ENCODE measurements at regions not wholly inside any gene's neighbourhood (a gene's known extent, or its start where the extent isn't known, plus 50 kb on each side); places are given as distances from the start of the nearest gene placed in this dataset.

DNA sequence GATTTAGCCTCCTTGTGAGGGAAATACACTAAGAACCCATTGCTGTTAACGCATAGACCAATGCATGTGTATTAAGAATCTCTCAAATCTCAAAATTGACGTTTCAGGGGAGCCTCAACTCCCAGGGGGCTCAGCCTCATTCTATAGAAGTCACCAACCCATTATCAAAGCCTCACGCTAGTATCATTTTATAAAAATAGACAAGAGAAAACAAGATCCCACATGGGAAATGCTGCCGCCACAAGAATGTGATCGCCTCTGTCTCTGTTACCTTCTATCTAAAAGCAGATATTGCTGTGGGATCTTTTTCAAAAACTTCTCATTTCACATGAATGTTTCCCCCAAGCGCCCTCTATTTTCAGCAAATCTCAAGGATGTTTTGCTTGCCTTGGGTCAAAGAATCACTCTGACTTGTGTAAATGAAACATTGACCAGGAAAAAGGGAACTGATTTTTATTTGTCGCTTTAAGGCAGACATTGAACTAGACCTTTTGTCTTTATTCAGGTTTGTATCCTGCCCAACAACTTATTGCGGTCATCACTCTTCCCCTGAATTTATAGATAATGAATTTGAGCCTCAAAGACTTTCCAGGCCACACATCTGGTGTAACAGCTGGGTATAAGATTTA lies 679.0 kb upstream of the ID2 start:
- Histone ChIP-seq H3K9me2 (ENCODE audit: insufficient read depth) (no peaks in the 10 kb centered on the region), H3F3A (ENCODE audit: insufficient read depth) (peaks cover 21% of the 10 kb centered on the region), H3K4me3 (0 out of 2 replicates have a peak overlapping the region, but pooled peaks have one; percentile 66), H4K20me1 (ENCODE audit: insufficient read depth) (no peaks in the 10 kb centered on the region), H3K79me2 (ENCODE audit: insufficient read depth) (no peaks in the 10 kb centered on the region), H3K27ac (peak overlapping the region; percentile 100), H3K4me2 (ENCODE audit: unreplicated experiment) (peak overlapping the region; percentile 25), H3K9ac (peak overlapping the region; percentile 59), H2AFZ (0 out of 2 replicates have a peak overlapping the region, but pooled peaks have one; percentile 15), H3K36me3 (ENCODE audit: low read depth) (no peaks in the 10 kb centered on the region), H3K4me1 (ENCODE audit: insufficient read depth) (peaks cover 33% of the 10 kb centered on the region), H3K9me3 (ENCODE audit: low read depth) (no peaks in the 10 kb centered on the region), H3K27me3 (replicated peaks; ENCODE audit: insufficient read depth) (no peaks in the 10 kb centered on the region)
- in situ Hi-C loops (cut with MboI): loop anchor here (25.0 kb wide), 1 partner anchor 684 kb away; the partner anchor contains the start of gene ID2
- DNase-seq: no peak
- 92 to 95% methylated on average over 8 of the region's 8 CpGs for WGBS, 2 experiments (ENCODE audit: low coverage in 1 of 2, low lambda C conversion rate in 2 of 2, missing lambda C conversion rate in 2 of 2)
- TF ChIP-seq EZH2phosphoT487 (IDR thresholded peaks at IDR 0.05; ENCODE audit: insufficient read depth, low read depth) (no peak), EZH2 (IDR thresholded peaks at IDR 0.05; ENCODE audit: insufficient read depth, poor library complexity, severe bottlenecking) (no peak)

DNA sequence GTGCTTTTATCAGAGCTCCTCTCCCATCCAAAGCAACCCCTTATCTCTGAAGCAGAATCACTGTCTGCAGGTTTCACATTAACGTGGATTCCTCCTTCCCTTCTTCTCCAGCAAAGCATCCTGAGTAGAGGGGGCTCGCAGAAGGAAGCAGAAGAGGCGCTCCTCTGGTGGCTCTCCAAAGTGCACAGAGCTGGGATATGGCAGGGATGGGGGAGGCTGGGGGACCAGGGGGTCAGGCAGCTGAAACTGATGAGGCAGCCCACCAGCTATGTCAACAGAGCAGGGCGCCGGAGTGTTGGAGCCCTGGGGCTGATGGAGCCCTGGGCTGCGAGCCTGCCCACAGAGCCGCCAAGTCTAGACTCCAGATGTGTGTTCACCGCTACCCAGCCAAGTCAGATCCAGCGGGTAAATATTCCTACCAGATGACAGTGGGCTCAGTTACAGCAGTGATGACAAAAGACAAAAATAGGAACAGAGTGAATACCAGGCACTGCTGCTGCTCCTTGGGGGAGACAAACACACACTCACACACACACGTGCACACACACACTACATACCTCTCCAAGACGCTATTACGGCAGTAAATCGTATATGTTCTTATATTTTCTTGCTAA lies 678.3 kb upstream of the ID2 start:
- Histone ChIP-seq H3K9ac (peak overlapping the region; percentile 92), H3K27ac (peak overlapping the region; percentile 100), H3K9me2 (ENCODE audit: insufficient read depth) (no peaks in the 10 kb centered on the region), H2AFZ (peak overlapping the region; percentile 26; the same call in 1 of the 2 replicates), H3K36me3 (ENCODE audit: low read depth) (no peaks in the 10 kb centered on the region), H3K4me2 (ENCODE audit: unreplicated experiment) (peak overlapping the region; percentile 92), H4K20me1 (ENCODE audit: insufficient read depth) (no peaks in the 10 kb centered on the region), H3K79me2 (ENCODE audit: insufficient read depth) (no peaks in the 10 kb centered on the region), H3K27me3 (replicated peaks; ENCODE audit: insufficient read depth) (no peaks in the 10 kb centered on the region), H3K4me3 (peak overlapping the region; percentile 66), H3K4me1 (ENCODE audit: insufficient read depth) (peaks cover 33% of the 10 kb centered on the region), H3F3A (ENCODE audit: insufficient read depth) (peaks cover 21% of the 10 kb centered on the region), H3K9me3 (ENCODE audit: low read depth) (no peaks in the 10 kb centered on the region)
- peak; percentile 97 for DNase-seq
- in situ Hi-C loops (cut with MboI): loop anchor here (25.0 kb wide), 1 partner anchor 684 kb away; the partner anchor contains the start of gene ID2
- 8 to 15% methylated on average over 12 to 13 of the region's 13 CpGs for WGBS, 2 experiments (ENCODE audit: low coverage in 1 of 2, low lambda C conversion rate in 2 of 2, missing lambda C conversion rate in 2 of 2)
- TF ChIP-seq EZH2phosphoT487 (IDR thresholded peaks at IDR 0.05; ENCODE audit: insufficient read depth, low read depth) (no peak), EZH2 (IDR thresholded peaks at IDR 0.05; ENCODE audit: insufficient read depth, poor library complexity, severe bottlenecking) (no peak)

DNA sequence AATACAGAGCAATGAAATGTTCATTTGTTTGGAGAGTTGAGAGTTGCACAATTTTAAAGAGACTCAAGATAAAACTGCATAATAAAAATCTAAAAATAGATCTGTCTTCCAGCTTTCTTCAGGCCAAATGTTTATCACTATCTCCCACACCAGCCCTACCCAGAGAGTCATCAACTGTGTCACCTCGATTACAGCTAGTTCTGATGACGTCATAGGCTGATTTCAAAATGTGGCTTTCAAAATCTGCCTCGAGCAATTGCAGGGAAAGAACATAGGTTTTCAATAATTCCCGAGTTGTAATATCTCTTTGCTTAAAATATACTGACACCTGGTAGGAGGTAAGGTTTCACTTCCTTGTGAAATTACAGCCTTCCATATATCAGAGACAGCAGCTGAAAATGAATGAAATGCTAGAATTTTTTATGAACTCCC lies 677.6 kb upstream of the ID2 start:
- Histone ChIP-seq H3F3A (ENCODE audit: insufficient read depth) (peaks cover 21% of the 10 kb centered on the region), H3K79me2 (ENCODE audit: insufficient read depth) (no peaks in the 10 kb centered on the region), H3K27ac (peak overlapping the region; percentile 100), H3K36me3 (ENCODE audit: low read depth) (no peaks in the 10 kb centered on the region), H3K4me1 (ENCODE audit: insufficient read depth) (peaks cover 37% of the 10 kb centered on the region), H3K27me3 (replicated peaks; ENCODE audit: insufficient read depth) (no peaks in the 10 kb centered on the region), H3K9me2 (ENCODE audit: insufficient read depth) (no peaks in the 10 kb centered on the region), H3K4me3 (peak overlapping the region; percentile 66), H3K4me2 (ENCODE audit: unreplicated experiment) (peak overlapping the region; percentile 92), H4K20me1 (ENCODE audit: insufficient read depth) (no peaks in the 10 kb centered on the region), H2AFZ (peak overlapping the region; percentile 26; the same call in 1 of the 2 replicates), H3K9ac (peak overlapping the region; percentile 92), H3K9me3 (ENCODE audit: low read depth) (no peaks in the 10 kb centered on the region)
- 1 to 2% methylated on average over 4 of the region's 4 CpGs for WGBS, 2 experiments (ENCODE audit: low coverage in 1 of 2, low lambda C conversion rate in 2 of 2, missing lambda C conversion rate in 2 of 2)
- TF ChIP-seq EZH2phosphoT487 (IDR thresholded peaks at IDR 0.05; ENCODE audit: insufficient read depth, low read depth) (no peak), EZH2 (IDR thresholded peaks at IDR 0.05; ENCODE audit: insufficient read depth, poor library complexity, severe bottlenecking) (no peak)
- peak; percentile 97 for DNase-seq
- in situ Hi-C loops (cut with MboI): loop anchor here (25.0 kb wide), 1 partner anchor 683 kb away; the partner anchor contains the start of gene ID2

GRCh38 chr2:8006181-8006580 lies 675.7 kb upstream of the ID2 start:
- TF ChIP-seq EZH2 (IDR thresholded peaks at IDR 0.05; ENCODE audit: insufficient read depth, poor library complexity, severe bottlenecking) (no peak), EZH2phosphoT487 (IDR thresholded peaks at IDR 0.05; ENCODE audit: insufficient read depth, low read depth) (no peak)
- H3K9me3 ChIP-seq (ENCODE audit: low read depth): no peaks in the 10 kb centered on the region
- peak; percentile 65 for DNase-seq
- H3K4me2 ChIP-seq (ENCODE audit: unreplicated experiment): no peak overlapping the region
- H3K27me3 ChIP-seq (replicated peaks; ENCODE audit: insufficient read depth): no peaks in the 10 kb centered on the region
- H3F3A ChIP-seq (ENCODE audit: insufficient read depth): peaks cover 21% of the 10 kb centered on the region
- no peaks in the 10 kb centered on the region for H4K20me1 ChIP-seq (ENCODE audit: insufficient read depth)
- peaks cover 37% of the 10 kb centered on the region for H3K4me1 ChIP-seq (ENCODE audit: insufficient read depth)
- peak overlapping the region; percentile 60 for H3K27ac ChIP-seq
- H3K79me2 ChIP-seq (ENCODE audit: insufficient read depth): no peaks in the 10 kb centered on the region
- 0 out of 2 replicates have a peak overlapping the region, but pooled peaks have one; percentile 2 for H3K9ac ChIP-seq
- H3K36me3 ChIP-seq (ENCODE audit: low read depth): no peaks in the 10 kb centered on the region
- H2AFZ ChIP-seq: peak overlapping the region; percentile 27; the same call in 1 of the 2 replicates
- no peak overlapping the region for H3K4me3 ChIP-seq
- no peaks in the 10 kb centered on the region for H3K9me2 ChIP-seq (ENCODE audit: insufficient read depth)
- in situ Hi-C loops (cut with MboI): loop anchor here (25.0 kb wide), 1 partner anchor 681 kb away; the partner anchor contains the start of gene ID2

All from GM23248 (cell line).